ENCODE measurements at regions not wholly inside any gene's neighbourhood (a gene's known extent, or its start where the extent isn't known, plus 50 kb on each side); places are given as distances from the start of the nearest gene placed in this dataset.
"Not testable (repeated sequence)": the region's sequence is repeated elsewhere in the genome, so short reads cannot be mapped to it uniquely, and the experiment has no call there.

GRCh38 chrX:114272096-114272686 lies 311.7 kb upstream of the HTR2C start:
- Histone ChIP-seq H3K4me3 (ENCODE audit: insufficient read length, low read depth) (no peak overlapping the region), H3K27me3 (ENCODE audit: insufficient read depth, insufficient read length) (no peaks in the 10 kb centered on the region), H3K9ac (ENCODE audit: insufficient read length, low read depth) (no peak overlapping the region), H3K4me1 (ENCODE audit: insufficient read depth, insufficient read length) (no peaks in the 10 kb centered on the region), H3K36me3 (ENCODE audit: insufficient read depth, insufficient read length, low read length) (no peaks in the 10 kb centered on the region), H3K9me3 (ENCODE audit: insufficient read depth, low read length) (peaks cover 14% of the 10 kb centered on the region; the same call in 1 of the 2 replicates)
- no peak for DNase-seq (ENCODE audit: low read depth, low spot score)
- no peak for TF ChIP-seq YY1 (IDR thresholded peaks at IDR 0.05; ENCODE audit: insufficient read depth, insufficient read length)

GRCh38 chrX:114270371-114270770 lies 313.5 kb upstream of the HTR2C start:
- not testable (repeated sequence) for DNase-seq (ENCODE audit: low read depth, low spot score); H3K27me3 ChIP-seq (ENCODE audit: insufficient read depth, insufficient read length)

GRCh38 chrX:114268643-114269042 lies 315.2 kb upstream of the HTR2C start:
- Histone ChIP-seq H3K4me3 (ENCODE audit: insufficient read length, low read depth) (no peak overlapping the region), H3K27me3 (ENCODE audit: insufficient read depth, insufficient read length) (no peaks in the 10 kb centered on the region), H3K4me1 (ENCODE audit: insufficient read depth, insufficient read length) (no peaks in the 10 kb centered on the region), H3K36me3 (ENCODE audit: insufficient read depth, insufficient read length, low read length) (no peaks in the 10 kb centered on the region), H3K9me3 (ENCODE audit: insufficient read depth, low read length) (peaks cover 13% of the 10 kb centered on the region; the same call in 1 of the 2 replicates), H3K9ac (ENCODE audit: insufficient read length, low read depth) (no peak overlapping the region)
- no peak for DNase-seq (ENCODE audit: low read depth, low spot score)
- no peak for TF ChIP-seq ZNF274 (IDR thresholded peaks at IDR 0.05; ENCODE audit: low read depth, low read length)
- TF ChIP-seq SUZ12 (IDR thresholded peaks at IDR 0.05; ENCODE audit: extremely low read depth, insufficient read depth, insufficient read length) = no peak
- no peak for TF ChIP-seq YY1 (IDR thresholded peaks at IDR 0.05; ENCODE audit: insufficient read depth, insufficient read length)

More at GRCh38 chrX:114270371-114270770, 313.5 kb upstream of the HTR2C start:
- H3K4me3 ChIP-seq (ENCODE audit: insufficient read length, low read depth); H3K36me3 ChIP-seq (ENCODE audit: insufficient read depth, insufficient read length, low read length); H3K4me1 ChIP-seq (ENCODE audit: insufficient read depth, insufficient read length); H3K9ac ChIP-seq (ENCODE audit: insufficient read length, low read depth): not testable (repeated sequence)
- H3K9me3 ChIP-seq (ENCODE audit: insufficient read depth, low read length) = peaks cover 14% of the 10 kb centered on the region; the same call in 1 of the 2 replicates

GRCh38 chrX:114267142-114267541 lies 316.7 kb upstream of the HTR2C start:
- DNase-seq (ENCODE audit: low read depth, low spot score) = no peak
- TF ChIP-seq YY1 (IDR thresholded peaks at IDR 0.05; ENCODE audit: insufficient read depth, insufficient read length) (no peak), SUZ12 (IDR thresholded peaks at IDR 0.05; ENCODE audit: extremely low read depth, insufficient read depth, insufficient read length) (no peak), ZNF274 (IDR thresholded peaks at IDR 0.05; ENCODE audit: low read depth, low read length) (no peak)
- Histone ChIP-seq H3K4me1 (ENCODE audit: insufficient read depth, insufficient read length) (no peaks in the 10 kb centered on the region), H3K36me3 (ENCODE audit: insufficient read depth, insufficient read length, low read length) (no peaks in the 10 kb centered on the region), H3K27me3 (ENCODE audit: insufficient read depth, insufficient read length) (no peaks in the 10 kb centered on the region), H3K9me3 (ENCODE audit: insufficient read depth, low read length) (no peaks in the 10 kb centered on the region), H3K9ac (ENCODE audit: insufficient read length, low read depth) (no peak overlapping the region), H3K4me3 (ENCODE audit: insufficient read length, low read depth) (no peak overlapping the region)

- Histone ChIP-seq H3K9me3 (ENCODE audit: insufficient read depth, low read length) (no peaks in the 10 kb centered on the region), H3K36me3 (ENCODE audit: insufficient read depth, insufficient read length, low read length) (no peaks in the 10 kb centered on the region), H3K27me3 (ENCODE audit: insufficient read depth, insufficient read length) (no peaks in the 10 kb centered on the region), H3K4me1 (ENCODE audit: insufficient read depth, insufficient read length) (no peaks in the 10 kb centered on the region), H3K4me3 (ENCODE audit: insufficient read length, low read depth) (no peak overlapping the region), H3K9ac (ENCODE audit: insufficient read length, low read depth) (no peak overlapping the region)
- no peak for DNase-seq (ENCODE audit: low read depth, low spot score)
- TF ChIP-seq ZNF274 (IDR thresholded peaks at IDR 0.05; ENCODE audit: low read depth, low read length) (no peak), YY1 (IDR thresholded peaks at IDR 0.05; ENCODE audit: insufficient read depth, insufficient read length) (no peak)
Measured at GRCh38 chrX:114252186-114252585, 331.7 kb upstream of the HTR2C start.

GRCh38 chrX:114251575-114251974 lies 332.3 kb upstream of the HTR2C start:
- H3K27me3 ChIP-seq (ENCODE audit: insufficient read depth, insufficient read length) = no peaks in the 10 kb centered on the region
- no peak for TF ChIP-seq YY1 (IDR thresholded peaks at IDR 0.05; ENCODE audit: insufficient read depth, insufficient read length)
- no peak for TF ChIP-seq ZNF274 (IDR thresholded peaks at IDR 0.05; ENCODE audit: low read depth, low read length)
- no peak for TF ChIP-seq SUZ12 (IDR thresholded peaks at IDR 0.05; ENCODE audit: extremely low read depth, insufficient read depth, insufficient read length)
- H3K4me3 ChIP-seq (ENCODE audit: insufficient read length, low read depth) = no peak overlapping the region
- DNase-seq (ENCODE audit: low read depth, low spot score) = no peak
- no peak overlapping the region for H3K9ac ChIP-seq (ENCODE audit: insufficient read length, low read depth)
- no peaks in the 10 kb centered on the region for H3K4me1 ChIP-seq (ENCODE audit: insufficient read depth, insufficient read length)
- no peaks in the 10 kb centered on the region for H3K36me3 ChIP-seq (ENCODE audit: insufficient read depth, insufficient read length, low read length)
- no peaks in the 10 kb centered on the region for H3K9me3 ChIP-seq (ENCODE audit: insufficient read depth, low read length)

- TF ChIP-seq SUZ12 (IDR thresholded peaks at IDR 0.05; ENCODE audit: extremely low read depth, insufficient read depth, insufficient read length) = no peak
- no peak for TF ChIP-seq ZNF274 (IDR thresholded peaks at IDR 0.05; ENCODE audit: low read depth, low read length)
- no peak for TF ChIP-seq YY1 (IDR thresholded peaks at IDR 0.05; ENCODE audit: insufficient read depth, insufficient read length)
- Histone ChIP-seq H3K27me3 (ENCODE audit: insufficient read depth, insufficient read length) (no peaks in the 10 kb centered on the region), H3K4me3 (ENCODE audit: insufficient read length, low read depth) (no peak overlapping the region), H3K9ac (ENCODE audit: insufficient read length, low read depth) (no peak overlapping the region), H3K36me3 (ENCODE audit: insufficient read depth, insufficient read length, low read length) (no peaks in the 10 kb centered on the region), H3K9me3 (ENCODE audit: insufficient read depth, low read length) (no peaks in the 10 kb centered on the region), H3K4me1 (ENCODE audit: insufficient read depth, insufficient read length) (no peaks in the 10 kb centered on the region)
- DNase-seq (ENCODE audit: low read depth, low spot score) = no peak
Measured at GRCh38 chrX:114221445-114221844, 362.4 kb upstream of the HTR2C start.

GRCh38 chrX:114210879-114211278 lies 373.0 kb upstream of the HTR2C start:
- no peak for TF ChIP-seq YY1 (IDR thresholded peaks at IDR 0.05; ENCODE audit: insufficient read depth, insufficient read length)
- no peak for TF ChIP-seq ZNF274 (IDR thresholded peaks at IDR 0.05; ENCODE audit: low read depth, low read length)
- TF ChIP-seq SUZ12 (IDR thresholded peaks at IDR 0.05; ENCODE audit: extremely low read depth, insufficient read depth, insufficient read length) = no peak
- Histone ChIP-seq H3K9me3 (ENCODE audit: insufficient read depth, low read length) (no peaks in the 10 kb centered on the region), H3K4me1 (ENCODE audit: insufficient read depth, insufficient read length) (no peaks in the 10 kb centered on the region), H3K4me3 (ENCODE audit: insufficient read length, low read depth) (no peak overlapping the region), H3K36me3 (ENCODE audit: insufficient read depth, insufficient read length, low read length) (no peaks in the 10 kb centered on the region), H3K9ac (ENCODE audit: insufficient read length, low read depth) (no peak overlapping the region), H3K27me3 (ENCODE audit: insufficient read depth, insufficient read length) (no peaks in the 10 kb centered on the region)
- DNase-seq (ENCODE audit: low read depth, low spot score) = no peak
